CD4-positive, alpha-beta T cell treated with Interleukin-17A for 1 hour (primary cell): ENCODE measurements at regions not wholly inside any gene's neighbourhood (a gene's known extent, or its start where the extent isn't known, plus 50 kb on each side); places are given as distances from the start of the nearest gene placed in this dataset.
"Not testable (repeated sequence)": the region's sequence is repeated elsewhere in the genome, so short reads cannot be mapped to it uniquely, and the experiment has no call there.

Source experiments
- DNase-seq: peaks from one replicate; pipeline ENCODE4 v3.0.0-alpha.2; 2020

DNA sequence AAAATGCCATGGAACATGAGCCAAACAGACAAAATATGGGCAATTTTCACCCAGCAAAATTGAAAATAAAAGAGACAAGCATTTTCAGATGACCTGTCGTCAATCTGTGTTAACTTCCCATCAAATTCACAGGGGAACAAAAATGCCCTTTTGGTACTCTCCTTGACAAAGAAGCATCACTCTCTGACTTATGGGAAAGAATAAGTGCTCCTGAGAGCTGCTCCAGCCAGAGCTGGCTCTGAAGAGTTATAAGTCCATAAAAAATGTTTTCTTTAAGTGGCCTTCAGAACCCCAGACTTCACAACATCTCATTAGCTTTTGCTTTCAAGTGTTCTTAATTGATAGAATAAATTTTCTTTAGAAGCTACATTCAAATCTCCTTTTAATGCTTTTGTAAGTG lies 721.4 kb upstream of the GOT2 start:
- DNase-seq: no peak

DNA sequence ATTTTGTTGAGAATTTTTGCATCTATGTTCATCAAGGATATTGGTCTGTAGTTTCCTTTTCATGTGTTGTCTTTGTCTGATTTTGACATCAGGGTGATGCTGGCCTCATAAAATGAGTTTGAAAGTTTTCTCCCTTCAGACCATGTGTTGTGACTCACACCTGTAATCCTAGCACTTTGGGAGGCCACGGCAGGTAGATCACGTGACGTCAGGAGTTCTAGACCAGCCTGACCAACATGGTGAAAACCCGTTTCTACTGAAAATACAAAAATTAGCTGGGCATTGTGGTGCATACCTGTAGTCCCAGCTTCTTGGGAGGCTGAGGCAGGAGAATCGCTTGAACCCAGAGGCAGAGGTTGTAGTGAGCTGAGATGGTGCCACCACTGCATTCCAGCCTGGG lies 716.4 kb upstream of the GOT2 start:
- not testable (repeated sequence) for DNase-seq

DNA sequence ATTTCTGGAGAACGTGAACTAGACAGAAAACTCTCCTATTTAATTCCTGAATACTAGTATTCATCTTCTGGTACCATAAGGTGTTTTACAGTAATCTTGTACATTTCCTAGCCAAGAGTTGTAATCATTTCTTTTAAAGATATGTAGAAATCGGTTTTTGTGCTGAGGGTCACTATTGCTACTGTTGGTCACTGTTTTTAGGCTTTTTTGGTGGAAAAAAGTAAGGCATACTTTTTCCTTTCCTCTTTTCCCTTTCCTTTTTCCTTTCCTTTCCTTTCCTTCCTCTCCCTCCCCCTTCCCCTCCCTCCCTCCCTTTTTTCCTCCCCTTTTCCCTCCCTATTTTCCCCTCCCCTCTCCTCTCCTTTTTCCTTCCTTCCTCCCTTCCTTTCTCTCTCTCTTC lies 706.4 kb upstream of the GOT2 start:
- DNase-seq: no peak

DNA sequence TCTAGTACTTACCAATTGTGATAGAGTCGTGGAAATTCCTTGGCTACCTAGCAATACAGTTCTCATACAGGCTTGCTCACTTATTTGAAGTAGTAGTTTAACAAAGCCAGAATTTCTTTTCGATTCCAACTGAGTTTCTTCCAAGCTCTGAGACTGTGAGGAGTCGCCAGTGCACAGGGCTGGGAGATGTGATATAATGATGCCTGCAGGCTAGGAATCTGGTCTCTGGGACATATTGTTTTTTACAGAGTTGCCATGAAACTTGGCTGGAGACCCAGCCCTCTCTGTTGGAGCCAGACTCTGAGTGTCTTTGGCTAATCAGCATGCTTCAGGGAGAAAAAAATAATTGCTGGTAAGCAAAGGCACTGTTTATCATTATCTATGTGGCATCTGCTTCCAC lies 698.8 kb upstream of the GOT2 start:
- no peak for DNase-seq

DNA sequence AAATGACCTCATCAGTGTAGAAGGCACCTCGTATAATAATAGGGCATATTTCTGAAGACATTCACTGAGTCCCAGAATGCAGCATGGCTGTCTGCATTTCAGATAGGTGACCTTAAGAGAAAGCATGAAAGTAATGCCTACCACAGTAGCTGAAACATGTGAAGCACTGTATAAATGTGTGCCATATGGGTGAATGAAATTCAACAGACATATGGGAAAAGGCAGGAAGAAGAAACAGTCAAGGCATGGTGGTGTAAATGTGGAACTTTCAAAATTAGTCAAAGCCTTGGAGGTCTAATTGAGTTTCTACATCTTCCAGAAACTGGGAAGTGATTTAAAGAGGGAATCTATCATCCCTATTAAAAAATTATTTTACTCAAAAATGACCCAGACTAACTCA lies 698.2 kb upstream of the GOT2 start:
- DNase-seq: no peak

DNA sequence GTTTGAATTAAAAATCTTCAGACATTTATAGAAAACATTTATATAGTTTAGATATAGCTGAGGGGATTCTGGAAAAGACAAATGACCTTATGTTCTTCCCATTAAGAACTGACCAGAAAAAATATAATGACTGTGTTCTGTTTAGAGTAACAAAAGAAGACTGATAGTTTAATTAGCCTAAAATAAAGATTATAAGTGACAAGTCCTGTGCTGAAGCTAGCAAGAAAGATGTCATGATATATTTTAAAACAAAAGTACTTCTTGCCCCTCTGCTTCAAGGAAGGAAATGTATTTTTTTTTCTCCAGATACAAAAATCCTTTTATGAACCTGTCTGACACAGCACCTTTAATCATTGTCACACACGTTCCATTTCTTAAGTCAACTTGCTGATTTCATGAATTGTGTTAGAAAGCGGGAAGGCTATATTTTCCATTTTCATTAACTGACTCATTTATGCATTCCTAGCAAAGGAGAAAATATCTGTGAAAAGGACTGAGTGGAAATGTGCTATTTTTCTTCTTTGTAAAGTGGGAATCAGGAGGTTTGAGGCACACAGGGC lies 690.7 kb upstream of the GOT2 start:
- DNase-seq: no peak

DNA sequence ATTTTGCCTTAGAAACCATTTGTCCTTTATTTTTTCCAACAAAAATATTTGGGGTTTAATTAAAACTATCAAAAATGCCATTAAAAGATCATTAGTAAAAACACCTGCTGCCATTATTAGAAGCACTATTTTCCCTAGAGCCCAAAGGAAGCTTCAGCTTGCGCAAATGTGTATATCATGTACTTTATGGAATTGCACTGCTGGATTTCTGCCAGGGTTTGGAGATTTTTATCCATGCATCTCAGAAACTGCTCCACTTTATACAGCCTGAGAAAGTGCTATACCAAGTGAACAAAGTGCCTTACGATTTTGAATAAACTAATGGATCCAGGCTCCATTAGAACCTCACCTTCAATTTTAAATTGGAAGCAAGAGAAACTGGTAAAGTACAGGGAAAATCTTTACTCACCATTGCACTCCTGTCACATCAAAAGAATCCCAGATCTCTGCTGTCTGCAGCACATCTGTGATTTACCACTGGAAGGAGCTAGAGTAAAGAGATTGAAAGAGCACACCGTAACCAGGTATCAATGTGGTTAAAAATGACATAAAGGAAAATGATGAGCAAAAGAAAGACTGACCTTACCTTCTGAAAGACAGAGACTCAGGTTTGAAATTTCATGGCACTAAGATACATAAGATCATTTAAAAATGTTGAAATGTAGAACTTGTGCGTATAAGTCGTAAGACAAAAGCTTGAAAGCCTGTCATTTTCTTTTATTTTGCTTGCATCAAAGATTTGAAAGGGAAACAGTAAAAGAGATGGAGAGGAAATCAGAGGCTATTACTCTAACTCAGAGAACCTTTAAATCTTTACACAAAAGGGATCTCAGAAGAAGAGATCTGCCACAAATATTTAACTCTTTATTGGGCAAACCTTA lies 678.1 kb upstream of the GOT2 start:
- no peak for DNase-seq

DNA sequence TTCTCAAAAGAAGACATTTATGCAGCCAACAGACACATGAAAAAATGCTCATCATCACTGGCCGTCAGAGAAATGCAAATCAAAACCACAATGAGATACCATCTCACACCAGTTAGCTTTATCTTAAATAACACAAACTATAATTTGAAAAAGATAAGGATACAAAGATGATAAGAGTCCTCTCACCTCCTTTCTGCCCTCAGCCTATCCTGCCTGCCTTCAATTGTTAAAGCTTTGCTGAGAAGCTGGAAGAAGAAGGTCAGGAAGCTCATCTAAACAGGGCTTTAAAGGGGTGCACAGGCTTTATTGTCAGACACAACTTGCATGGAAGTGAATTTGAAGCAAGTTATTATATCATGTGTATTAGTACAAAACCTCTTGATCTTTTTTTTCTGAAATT lies 676.3 kb upstream of the GOT2 start:
- no peak for DNase-seq

DNA sequence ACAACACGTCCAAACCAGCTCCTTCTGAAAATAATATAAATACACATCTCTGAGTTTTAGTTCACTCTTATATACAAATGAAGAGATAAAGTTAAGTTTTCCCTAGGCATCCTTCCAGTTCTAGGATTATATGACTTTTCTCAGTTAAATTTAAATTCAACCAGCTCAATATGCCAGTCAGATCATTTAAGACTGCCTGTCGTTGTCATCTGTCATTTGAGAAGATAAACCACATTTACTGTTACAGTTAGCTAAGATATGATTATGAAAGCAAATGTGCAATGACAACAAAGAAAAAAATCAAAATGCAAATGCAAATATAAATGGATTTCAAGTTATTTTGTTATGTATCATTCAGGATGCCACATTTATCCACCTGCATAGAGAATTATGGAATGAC lies 671.7 kb upstream of the GOT2 start:
- no peak for DNase-seq

DNA sequence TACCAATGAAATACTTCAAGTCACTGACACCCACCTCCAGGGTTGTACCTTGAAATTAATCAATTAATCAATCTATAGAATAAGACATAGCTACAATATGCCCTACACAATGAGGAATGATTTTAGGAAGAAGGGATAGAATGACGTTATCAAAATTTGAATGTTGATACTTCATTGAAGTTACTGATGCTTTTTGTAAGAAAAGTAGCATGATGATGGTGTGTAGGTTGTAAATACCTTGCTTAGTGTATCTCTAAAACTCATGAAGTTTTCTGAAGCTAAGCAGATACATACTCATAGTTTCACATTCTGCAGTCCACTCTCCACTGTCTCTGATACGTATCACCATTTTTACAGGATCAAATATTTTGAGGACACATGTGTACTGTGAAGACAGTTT lies 670.4 kb upstream of the GOT2 start:
- no peak for DNase-seq

DNA sequence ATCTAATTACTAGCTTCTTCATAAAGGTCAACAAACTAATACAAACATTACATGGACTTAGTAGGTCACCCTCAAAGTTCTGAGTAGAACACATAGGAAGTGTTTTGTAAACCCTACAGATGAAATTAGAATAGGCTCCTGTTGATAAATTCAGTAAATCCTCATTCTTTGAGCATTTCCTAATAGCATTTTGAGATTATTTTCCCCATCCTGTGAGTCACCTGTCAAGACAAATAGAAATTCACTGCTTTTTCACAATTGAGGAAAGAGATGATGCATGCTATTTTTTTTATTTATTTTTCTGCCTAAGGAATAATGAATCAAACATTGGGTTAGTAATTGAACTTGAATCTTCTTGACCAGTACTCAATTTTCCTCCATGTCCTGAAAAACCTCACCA lies 666.7 kb upstream of the GOT2 start:
- DNase-seq: no peak

DNA sequence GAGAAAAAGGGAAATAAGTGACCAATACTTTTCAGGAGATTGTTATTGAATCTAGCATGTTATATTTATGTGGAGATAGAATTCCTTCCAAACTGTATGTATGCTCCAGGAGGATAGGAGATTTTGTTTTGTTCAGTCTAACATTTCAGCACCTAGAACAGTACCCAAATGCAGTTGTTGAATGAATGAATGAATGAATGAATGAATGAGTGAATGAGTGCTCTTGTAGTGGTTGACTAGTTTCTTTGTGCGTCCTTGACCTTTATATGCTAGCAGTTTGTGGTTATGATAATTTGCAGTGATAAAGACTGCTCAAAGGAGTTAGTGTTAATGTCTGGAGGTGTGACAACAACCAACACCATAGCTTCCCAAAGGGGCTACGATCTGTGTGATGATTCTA lies 663.5 kb upstream of the GOT2 start:
- no peak for DNase-seq

DNA sequence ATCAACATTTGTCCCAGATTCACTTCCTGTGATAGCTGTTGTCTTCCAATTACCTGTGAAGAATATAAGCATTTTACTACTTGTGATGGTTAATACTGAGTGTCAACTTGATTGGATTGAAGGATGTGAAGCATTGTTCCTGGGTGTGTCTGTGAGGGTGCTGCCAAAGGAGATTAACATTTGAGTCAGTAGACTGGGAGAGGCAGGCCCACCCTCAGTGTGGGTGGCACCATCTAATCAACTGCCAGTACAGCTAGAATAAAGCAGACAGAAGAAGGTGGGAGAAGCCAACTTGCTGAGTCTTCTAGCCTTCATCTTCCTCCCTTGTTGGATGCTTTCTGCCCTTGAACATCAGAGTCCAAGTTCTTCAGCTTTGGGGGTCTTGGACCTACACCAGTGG lies 660.4 kb upstream of the GOT2 start:
- DNase-seq: no peak

DNA sequence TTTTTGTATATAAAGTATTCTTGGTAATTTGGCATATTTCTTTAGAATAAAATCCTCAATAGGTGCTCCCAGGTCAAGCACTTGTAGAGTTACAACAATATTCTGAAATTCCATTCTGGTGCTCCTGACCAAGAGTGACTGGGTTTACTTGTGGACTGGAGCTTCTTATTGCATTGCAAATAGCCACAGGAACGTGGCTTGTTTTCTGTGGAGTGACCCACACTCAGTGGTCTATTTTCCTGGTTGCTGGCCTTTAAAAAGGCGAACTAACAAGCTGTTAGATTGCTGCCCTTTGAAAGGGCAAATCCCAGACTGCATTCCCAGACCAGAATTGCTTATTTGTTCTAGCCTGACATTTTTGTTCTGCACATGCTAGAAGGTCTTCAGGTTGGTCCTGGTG lies 658.8 kb upstream of the GOT2 start:
- DNase-seq: no peak

DNA sequence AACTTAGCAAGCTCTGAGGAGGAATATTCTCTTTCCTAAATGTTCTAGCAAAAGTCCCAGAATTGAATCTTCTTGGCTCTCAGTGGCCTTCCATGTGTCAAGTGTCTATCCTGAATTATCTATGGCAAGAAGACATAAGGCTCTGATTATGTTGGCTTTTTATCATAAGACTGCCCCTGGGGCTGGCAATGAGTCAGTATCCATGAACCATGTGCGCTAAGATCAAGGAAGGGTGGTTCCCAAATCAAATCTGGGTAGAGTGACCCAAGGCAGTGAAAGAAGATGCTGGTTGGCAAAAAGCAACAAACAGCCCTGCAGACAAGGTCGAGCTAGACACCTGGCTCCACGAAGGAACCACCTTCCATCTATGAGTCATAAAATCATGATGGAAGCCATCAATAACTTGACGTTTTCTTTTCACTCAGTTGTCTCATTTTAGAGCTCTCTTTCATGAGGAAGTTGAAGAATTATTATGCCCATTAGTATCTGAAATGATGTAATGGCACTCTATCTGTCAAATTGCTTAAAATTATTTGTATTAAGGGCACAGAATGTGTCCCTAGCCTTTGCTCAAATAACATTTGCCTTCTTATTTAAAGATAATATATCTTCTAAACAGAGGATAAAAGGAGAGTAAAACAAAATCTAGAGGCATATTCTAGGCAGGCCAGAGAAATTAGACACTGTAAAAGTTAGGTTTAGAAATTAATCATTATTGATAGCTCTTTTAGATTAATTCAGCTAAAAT lies 657.7 kb upstream of the GOT2 start:
- no peak for DNase-seq

DNA sequence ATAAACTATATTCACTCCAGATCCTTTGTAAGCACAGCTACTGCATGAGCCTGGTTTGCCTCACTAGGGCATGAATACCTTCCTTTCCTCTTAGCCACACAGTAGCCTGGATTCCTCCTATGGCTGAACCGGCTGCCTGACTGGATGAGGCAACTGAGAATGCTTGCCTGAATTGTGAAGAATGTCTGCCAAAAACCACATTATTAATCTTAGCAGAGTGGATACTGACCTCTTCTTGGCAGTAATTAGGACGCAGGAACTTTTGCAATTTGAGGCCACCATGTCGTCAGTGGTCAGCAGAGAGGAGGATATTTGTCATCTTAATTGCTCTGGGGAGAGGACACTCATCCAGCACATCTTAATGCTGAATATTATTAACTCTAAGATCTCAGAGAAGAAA lies 651.8 kb upstream of the GOT2 start:
- no peak for DNase-seq

DNA sequence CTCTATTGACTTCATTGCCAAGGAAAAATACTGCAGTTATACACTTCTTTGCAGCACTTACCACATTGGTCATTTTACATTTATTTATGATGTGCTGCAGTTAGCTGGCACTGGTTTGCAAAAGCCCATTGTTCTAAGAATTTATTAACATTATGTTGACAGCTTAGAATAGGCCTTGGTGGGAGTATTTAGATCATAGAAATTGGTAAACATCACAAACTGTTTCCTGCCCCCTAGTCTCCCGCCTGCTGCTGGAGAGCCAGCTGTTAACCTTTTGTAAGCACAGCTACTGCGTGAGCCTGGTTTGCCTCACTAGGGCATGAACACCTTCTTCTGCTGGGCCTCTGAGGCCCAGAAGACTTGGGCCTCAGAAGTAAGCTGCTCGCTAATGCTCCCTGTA lies 651.4 kb upstream of the GOT2 start:
- DNase-seq: no peak

DNA sequence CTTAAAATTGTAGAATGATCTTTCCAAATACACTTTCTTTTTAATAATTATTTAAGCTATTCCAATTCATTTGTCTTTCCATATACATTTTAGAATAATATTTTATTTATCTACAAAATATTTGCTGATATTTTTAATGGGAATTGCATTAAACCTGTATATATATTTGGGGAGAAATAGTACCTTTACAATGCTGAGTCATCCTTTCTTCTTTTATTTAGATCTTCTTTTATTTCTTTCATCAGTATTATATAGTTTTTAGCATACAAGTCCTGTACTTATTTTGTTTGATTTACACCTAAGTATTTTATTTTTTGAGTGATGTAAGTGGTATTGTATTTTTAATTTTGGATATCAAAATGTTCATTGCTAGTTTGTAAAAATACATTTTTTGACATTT lies 639.5 kb upstream of the GOT2 start:
- no peak for DNase-seq

DNA sequence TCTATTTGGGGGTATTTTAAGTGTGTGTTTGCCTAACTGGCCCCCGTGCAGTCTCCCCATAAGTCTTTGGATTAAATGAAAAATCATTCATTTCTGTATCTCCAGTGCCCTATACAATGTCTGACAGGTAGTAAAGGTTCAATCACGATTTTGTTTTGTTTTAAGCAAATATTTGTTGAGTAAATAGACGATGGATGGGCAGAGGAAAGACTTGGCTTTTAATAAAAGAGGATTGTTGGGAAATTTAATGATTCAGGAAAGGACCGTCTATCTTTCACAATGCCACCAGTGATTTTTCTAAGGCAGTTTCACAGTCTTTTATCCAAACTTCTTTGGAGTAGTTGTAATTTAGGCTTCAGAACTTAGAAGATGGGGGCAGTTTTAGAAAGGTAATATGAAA lies 636.6 kb upstream of the GOT2 start:
- no peak for DNase-seq

DNA sequence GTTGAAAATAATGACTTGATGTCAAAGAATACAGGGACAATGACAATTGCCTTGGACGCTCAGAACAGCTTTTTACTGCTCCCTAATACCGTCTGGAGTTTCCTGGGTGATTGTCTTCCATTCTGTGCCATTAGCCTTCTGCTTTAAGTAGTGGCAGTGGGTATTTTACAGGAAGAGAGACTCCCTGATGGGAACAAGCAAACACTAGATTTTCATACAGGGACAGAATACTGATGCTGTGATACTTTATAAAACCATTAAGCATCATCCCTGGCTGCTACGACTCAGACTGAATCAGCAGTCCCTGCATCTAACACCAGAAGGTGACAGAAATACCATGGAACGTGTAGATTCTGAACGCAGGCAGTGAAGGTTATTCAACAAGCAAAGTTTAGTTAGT lies 635.4 kb upstream of the GOT2 start:
- no peak for DNase-seq

DNA sequence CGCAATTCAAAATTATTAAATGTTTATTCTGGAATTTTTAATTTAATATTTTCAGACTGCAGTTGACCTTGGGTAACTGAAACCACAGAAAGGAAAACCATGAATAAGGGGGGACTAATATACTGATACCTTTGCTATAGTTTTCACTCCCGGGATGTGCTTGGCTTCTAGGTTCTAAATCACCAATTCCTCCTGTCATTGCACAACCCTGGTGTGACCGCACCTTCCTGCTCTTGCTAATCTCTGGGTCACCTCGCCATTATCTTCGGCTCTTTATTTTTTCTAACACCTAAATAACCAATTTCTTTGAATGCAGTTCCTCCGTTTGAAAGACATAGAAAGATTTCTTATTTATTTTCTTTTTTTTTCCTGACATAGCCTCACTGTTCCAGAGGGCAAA lies 634.5 kb upstream of the GOT2 start:
- no peak for DNase-seq

DNA sequence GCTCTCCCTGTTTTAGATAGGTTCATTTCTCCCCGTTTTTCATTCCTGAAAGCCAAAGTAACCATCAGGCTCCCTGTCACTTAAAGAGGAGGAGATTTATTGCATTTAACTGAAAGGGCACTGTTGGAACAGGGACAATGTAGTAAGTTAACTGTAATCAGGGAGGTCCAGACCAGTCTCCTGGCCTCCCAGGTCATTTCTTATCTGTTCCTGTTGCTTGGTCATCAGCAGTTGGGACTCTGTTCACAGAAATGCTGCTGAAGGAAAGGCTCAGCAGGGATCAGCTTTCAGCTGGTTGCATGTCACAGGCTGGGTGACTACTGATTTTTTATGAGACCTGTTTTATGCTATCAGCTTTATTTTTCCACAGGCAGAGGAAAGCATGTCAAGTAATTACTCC lies 622.6 kb upstream of the GOT2 start:
- DNase-seq: no peak

DNA sequence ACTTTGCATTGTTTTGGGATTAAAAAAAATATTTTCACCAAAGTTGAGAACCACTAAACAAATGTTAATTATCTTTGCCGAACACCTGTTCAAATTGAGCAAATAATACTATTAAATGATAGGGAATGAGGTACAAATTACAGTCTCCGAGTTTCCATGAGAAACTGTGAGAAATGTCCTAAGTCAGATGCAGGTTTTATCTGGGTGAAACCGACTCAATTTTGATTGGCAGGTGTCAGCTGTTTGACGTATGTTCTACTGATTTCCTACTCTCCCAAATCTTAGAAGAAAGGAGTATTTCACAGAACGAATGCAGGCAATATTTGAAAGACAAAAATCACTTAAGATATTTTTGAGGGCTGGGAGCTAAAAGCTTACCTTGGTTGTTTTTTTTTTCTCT lies 622.0 kb upstream of the GOT2 start:
- DNase-seq: no peak

DNA sequence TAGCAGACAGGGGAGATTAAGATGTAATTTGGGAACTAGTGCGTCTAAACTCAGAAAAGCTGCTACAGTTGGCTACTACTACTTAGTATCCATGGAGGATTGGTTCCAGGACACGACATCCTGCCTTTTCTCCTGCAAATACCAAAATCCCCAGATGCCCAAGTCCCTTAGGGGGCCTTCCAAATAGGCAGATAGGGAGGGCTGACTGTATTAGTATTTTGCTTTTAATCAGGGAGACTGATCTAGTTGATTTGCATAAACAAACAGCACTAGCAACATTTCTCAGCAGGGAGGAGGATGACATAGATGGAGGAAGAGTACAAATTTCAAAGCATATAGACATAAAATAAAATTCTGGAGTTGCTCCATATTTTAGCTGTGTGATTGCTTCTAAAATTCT lies 621.6 kb upstream of the GOT2 start:
- DNase-seq: no peak
